ENCODE measurements at regions not wholly inside any gene's neighbourhood (a gene's known extent, or its start where the extent isn't known, plus 50 kb on each side); places are given as distances from the start of the nearest gene placed in this dataset.

DNA sequence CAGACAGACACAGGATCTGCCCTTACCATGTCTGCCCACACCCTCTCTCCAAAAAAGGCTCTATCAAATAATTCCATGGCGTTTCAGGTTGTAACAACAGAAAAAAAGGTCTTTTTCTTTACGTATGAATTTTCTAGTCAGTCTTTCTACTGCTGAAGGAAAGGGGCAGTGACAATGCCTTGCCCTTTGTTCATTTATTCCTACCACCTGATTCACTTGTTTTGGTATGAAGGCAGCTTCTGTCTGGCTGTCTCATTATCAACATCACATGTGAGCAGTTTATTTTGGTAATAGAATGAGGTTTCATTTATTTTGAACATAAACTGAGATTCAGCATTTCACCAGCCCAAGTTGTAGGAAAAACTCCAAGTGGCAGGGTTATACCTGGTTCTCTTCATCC, 94.3 kb upstream of the KLF7 start:
- H3K27ac ChIP-seq, result no peak overlapping the region
- H3K9me3 ChIP-seq, result no peaks in the 10 kb centered on the region
- intact Hi-C loops (cut with DNase I), result no loop called here
- H3K4me3 ChIP-seq, result no peak overlapping the region
- DNase-seq (ENCODE audit: low spot score in 2 of 2), result no peak
- no peaks in the 10 kb centered on the region for H3K36me3 ChIP-seq
- H3K4me1 ChIP-seq, result peaks cover 4 to 19% of the 10 kb centered on the region in 2 donors
- H3K27me3 ChIP-seq, result no peaks in the 10 kb centered on the region
- TF ChIP-seq, protein P1, sequence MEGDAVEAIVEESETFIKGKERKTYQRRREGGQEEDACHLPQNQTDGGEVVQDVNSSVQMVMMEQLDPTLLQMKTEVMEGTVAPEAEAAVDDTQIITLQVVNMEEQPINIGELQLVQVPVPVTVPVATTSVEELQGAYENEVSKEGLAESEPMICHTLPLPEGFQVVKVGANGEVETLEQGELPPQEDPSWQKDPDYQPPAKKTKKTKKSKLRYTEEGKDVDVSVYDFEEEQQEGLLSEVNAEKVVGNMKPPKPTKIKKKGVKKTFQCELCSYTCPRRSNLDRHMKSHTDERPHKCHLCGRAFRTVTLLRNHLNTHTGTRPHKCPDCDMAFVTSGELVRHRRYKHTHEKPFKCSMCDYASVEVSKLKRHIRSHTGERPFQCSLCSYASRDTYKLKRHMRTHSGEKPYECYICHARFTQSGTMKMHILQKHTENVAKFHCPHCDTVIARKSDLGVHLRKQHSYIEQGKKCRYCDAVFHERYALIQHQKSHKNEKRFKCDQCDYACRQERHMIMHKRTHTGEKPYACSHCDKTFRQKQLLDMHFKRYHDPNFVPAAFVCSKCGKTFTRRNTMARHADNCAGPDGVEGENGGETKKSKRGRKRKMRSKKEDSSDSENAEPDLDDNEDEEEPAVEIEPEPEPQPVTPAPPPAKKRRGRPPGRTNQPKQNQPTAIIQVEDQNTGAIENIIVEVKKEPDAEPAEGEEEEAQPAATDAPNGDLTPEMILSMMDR (IDR thresholded peaks at IDR 0.05), result no peak

DNA sequence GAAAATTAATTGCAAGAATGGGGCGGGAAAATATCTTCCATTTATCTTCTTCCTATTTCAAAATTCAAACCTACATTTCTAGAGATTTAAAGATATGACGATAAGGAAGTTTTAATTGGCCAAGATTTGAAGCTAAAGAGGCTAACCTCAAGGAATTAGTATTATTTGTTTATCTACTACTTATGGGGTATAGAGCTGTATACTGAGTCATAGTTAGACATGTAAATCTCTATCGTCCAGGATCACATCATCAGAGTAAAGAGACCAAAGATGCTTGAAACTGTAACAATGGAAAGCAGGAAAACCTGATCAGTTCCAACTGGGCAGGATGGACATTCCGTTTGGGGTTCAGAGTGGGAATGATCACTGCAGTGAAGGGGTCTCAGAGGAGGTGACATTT, 95.2 kb upstream of the KLF7 start:
- no peak overlapping the region for H3K27ac ChIP-seq
- intact Hi-C loops (cut with DNase I), result no loop called here
- DNase-seq (ENCODE audit: low spot score in 2 of 2), result no peak
- H3K9me3 ChIP-seq, result no peaks in the 10 kb centered on the region
- no peaks in the 10 kb centered on the region for H3K27me3 ChIP-seq
- TF ChIP-seq, protein P1 (IDR thresholded peaks at IDR 0.05), result no peak
- no peak overlapping the region for H3K4me3 ChIP-seq
- H3K4me1 ChIP-seq, result peaks cover 4 to 19% of the 10 kb centered on the region in 2 donors
- no peaks in the 10 kb centered on the region for H3K36me3 ChIP-seq

DNA sequence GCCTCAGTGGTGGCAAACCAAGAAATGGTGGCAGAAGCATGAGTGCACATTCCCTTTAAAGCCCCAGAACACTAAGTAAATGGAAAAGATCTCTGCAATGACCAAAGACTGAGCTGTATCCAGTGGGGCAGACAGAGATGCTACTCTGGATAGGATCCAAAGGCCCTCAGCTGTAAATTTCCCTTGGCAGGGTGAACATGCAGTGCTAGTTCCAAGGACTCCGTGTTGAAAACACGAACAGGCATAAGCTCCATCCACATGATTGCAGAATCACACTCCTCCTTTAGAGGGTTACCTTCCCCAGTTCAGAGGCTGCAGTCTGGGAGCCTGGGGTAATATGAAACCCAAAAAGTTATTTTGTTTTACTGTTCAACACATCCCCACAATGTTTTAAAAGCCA, 98.6 kb upstream of the KLF7 start:
- H3K36me3 ChIP-seq, result no peaks in the 10 kb centered on the region
- H3K27ac ChIP-seq, result no peak overlapping the region
- H3K9me3 ChIP-seq, result no peaks in the 10 kb centered on the region
- TF ChIP-seq, protein P1 (IDR thresholded peaks at IDR 0.05), result no peak
- DNase-seq (ENCODE audit: low spot score in 2 of 2), result no peak
- no peak overlapping the region for H3K4me3 ChIP-seq
- H3K4me1 ChIP-seq, result peaks cover 0 to 6% of the 10 kb centered on the region in 2 donors
- H3K27me3 ChIP-seq, result no peaks in the 10 kb centered on the region
- intact Hi-C loops (cut with DNase I), result no loop called here

DNA sequence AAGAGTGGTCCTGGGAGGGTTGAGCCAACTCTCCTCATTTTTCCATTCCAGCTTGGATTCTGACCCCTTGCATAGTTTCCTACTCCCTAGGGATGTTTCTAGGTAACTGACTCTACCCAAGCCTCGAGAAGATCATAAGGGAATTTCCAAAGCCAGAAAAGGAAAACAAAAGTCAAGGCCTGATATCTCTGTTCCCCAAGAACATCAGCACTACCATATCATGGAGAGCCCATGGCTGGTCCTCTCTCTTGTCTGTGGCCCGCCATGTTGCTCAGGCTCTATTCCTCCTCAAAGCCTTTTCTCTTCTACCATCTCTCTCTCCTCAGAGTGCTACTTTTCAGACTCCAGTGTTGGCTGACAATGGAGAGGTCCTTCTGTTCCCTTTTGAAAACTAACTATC, 99.6 kb upstream of the KLF7 start:
- TF ChIP-seq, protein P1 (IDR thresholded peaks at IDR 0.05), result no peak
- H3K9me3 ChIP-seq, result no peaks in the 10 kb centered on the region
- intact Hi-C loops (cut with DNase I), result no loop called here
- no peak overlapping the region for H3K4me3 ChIP-seq
- no peaks in the 10 kb centered on the region for H3K36me3 ChIP-seq
- no peak for DNase-seq (ENCODE audit: low spot score in 2 of 2)
- no peak overlapping the region for H3K27ac ChIP-seq
- no peaks in the 10 kb centered on the region for H3K4me1 ChIP-seq
- no peaks in the 10 kb centered on the region for H3K27me3 ChIP-seq

DNA sequence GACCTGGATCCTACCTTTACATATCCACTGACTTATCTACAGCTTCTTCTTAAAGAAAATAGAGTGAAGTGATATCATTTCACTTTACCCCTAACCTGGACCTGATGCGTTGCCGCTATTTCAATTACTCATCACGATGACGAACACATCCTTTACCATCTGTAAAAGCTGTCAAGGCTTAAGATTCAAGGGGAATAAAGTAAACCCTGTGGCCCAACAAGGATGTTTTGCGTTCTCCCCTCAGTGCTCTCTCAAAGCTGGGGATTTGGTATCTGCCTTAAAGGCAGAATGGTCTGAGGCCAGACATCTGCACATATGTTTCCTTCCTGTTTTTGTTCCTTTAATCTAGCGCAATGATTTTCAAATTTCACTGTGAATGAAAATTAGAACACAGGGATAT, 100.1 kb upstream of the KLF7 start:
- no peak for DNase-seq (ENCODE audit: low spot score in 2 of 2)
- TF ChIP-seq, protein P1 (IDR thresholded peaks at IDR 0.05), result no peak
- Histone ChIP-seq H3K4me1 (no peaks in the 10 kb centered on the region), H3K27me3 (no peaks in the 10 kb centered on the region), H3K4me3 (no peak overlapping the region), H3K9me3 (no peaks in the 10 kb centered on the region), H3K36me3 (no peaks in the 10 kb centered on the region), H3K27ac (no peak overlapping the region)
- intact Hi-C loops (cut with DNase I), result no loop called here

DNA sequence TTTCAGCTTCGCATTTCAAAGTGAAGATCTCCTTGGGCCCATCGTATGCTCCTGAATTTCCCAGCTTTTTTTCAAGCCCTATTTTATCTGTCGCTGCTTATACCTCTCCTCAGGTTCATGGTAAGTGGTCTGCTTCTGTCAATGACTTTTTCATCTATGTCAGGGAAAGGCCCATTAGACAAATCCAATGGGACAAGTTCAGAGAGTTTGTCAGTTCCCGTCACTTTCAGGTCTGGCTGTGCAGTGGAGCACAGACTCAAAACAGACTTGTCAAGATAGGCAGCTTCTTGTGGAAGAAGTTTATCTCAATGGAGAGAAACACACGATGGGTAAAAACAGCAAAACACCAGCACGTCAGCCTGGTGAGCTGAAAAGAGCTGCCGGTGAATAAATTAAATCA, 100.9 kb upstream of the KLF7 start:
- TF ChIP-seq, protein P1 (IDR thresholded peaks at IDR 0.05), result no peak
- DNase-seq (ENCODE audit: low spot score in 2 of 2), result no peak
- Histone ChIP-seq H3K36me3 (no peaks in the 10 kb centered on the region), H3K27me3 (no peaks in the 10 kb centered on the region), H3K27ac (no peak overlapping the region), H3K4me3 (no peak overlapping the region), H3K9me3 (no peaks in the 10 kb centered on the region), H3K4me1 (no peaks in the 10 kb centered on the region)
- intact Hi-C loops (cut with DNase I), result no loop called here

Measured in ascending aorta (tissue), 2 donors.